Lower lobe of right lung (tissue), 2 donors: ENCODE measurements at regions not wholly inside any gene's neighbourhood (a gene's known extent, or its start where the extent isn't known, plus 50 kb on each side); places are given as distances from the start of the nearest gene placed in this dataset.

ENCODE experiments used
- ATAC-seq, 2 donors: fragments of 200-7000 bp; cut with Tn5 transposase; one replicate each; pipeline ENCODE4 v1.9.1; 2020 to 2022; ENCODE audit warnings: mild to moderate bottlenecking in 2 of 2, moderate library complexity in 2 of 2
- DNase-seq: peaks from one replicate; pipeline ENCODE4 v3.0.0-alpha.2; 2020
- H3K27ac ChIP-seq: fragments of 200-600 bp; one replicate; pipeline ENCODE4 v1.8.0; 2022
- H3K27me3 ChIP-seq: fragments of 200-600 bp; one replicate; pipeline ENCODE4 v1.8.0; 2022; ENCODE audit warnings: low read depth
- H3K36me3 ChIP-seq: fragments of 200-600 bp; one replicate; pipeline ENCODE4 v1.8.0; 2022; ENCODE audit warnings: mild to moderate bottlenecking
- H3K4me1 ChIP-seq: fragments of 200-600 bp; one replicate; pipeline ENCODE4 v1.8.0; 2022
- H3K4me3 ChIP-seq: fragments of 200-600 bp; one replicate; pipeline ENCODE4 v1.8.0; 2022; ENCODE audit warnings: mild to moderate bottlenecking
- H3K9me3 ChIP-seq: fragments of 200-600 bp; one replicate; pipeline ENCODE4 v1.8.0; 2022
- CTCF ChIP-seq: fragments of 200-600 bp; IDR thresholded peaks from one replicate; pipeline ENCODE4 v1.8.0; 2022; ENCODE audit warnings: antibody characterized with exemption, mild to moderate bottlenecking
- intact Hi-C: fragments of 100-400 bp; cut with DNase I; formaldehyde crosslinking; loops from one replicate; pipeline ENCODE4 v1.11.0; 2022
- donor health status: DM: no; HTN: yes; CAD: no; lungs with severe emphysema.

GRCh38 chr10:1872151-1872726 lies 134.9 kb upstream of the ADARB2 start:
- H3K9me3 ChIP-seq, result no peaks in the 10 kb centered on the region
- TF ChIP-seq CTCF, result no peak
- intact Hi-C loops, result no loop called here
- H3K27me3 ChIP-seq, result no peaks in the 10 kb centered on the region
- H3K4me1 ChIP-seq, result no peaks in the 10 kb centered on the region
- no peak for DNase-seq
- H3K4me3 ChIP-seq, result no peak overlapping the region
- ATAC-seq, result no peak
- H3K27ac ChIP-seq, result no peak overlapping the region
- no peaks in the 10 kb centered on the region for H3K36me3 ChIP-seq

GRCh38 chr10:1870491-1870890 lies 133.2 kb upstream of the ADARB2 start:
- no peak overlapping the region for H3K27ac ChIP-seq
- no peaks in the 10 kb centered on the region for H3K4me1 ChIP-seq
- no peaks in the 10 kb centered on the region for H3K36me3 ChIP-seq
- no peaks in the 10 kb centered on the region for H3K27me3 ChIP-seq
- intact Hi-C loops, result no loop called here
- no peaks in the 10 kb centered on the region for H3K9me3 ChIP-seq
- no peak for TF ChIP-seq CTCF
- ATAC-seq, result peak in 1 of 2 donors; percentile 41
- H3K4me3 ChIP-seq, result no peak overlapping the region
- DNase-seq, result no peak

- no peak for ATAC-seq
Measured at GRCh38 chr10:1869861-1870260, 132.5 kb upstream of the ADARB2 start.

GRCh38 chr10:1860351-1860750 lies 123.0 kb upstream of the ADARB2 start:
- ATAC-seq, result no peak
- Histone ChIP-seq H3K9me3 (no peaks in the 10 kb centered on the region), H3K36me3 (no peaks in the 10 kb centered on the region), H3K27ac (no peak overlapping the region), H3K4me3 (no peak overlapping the region), H3K4me1 (no peaks in the 10 kb centered on the region), H3K27me3 (peaks cover 2% of the 10 kb centered on the region)
- DNase-seq, result no peak
- TF ChIP-seq CTCF, result no peak
- intact Hi-C loops, result no loop called here

More at GRCh38 chr10:1869861-1870260, 132.5 kb upstream of the ADARB2 start:
- no peaks in the 10 kb centered on the region for H3K27me3 ChIP-seq
- H3K4me3 ChIP-seq, result no peak overlapping the region
- no peaks in the 10 kb centered on the region for H3K9me3 ChIP-seq
- no peak for TF ChIP-seq CTCF
- no peaks in the 10 kb centered on the region for H3K4me1 ChIP-seq
- no peak for DNase-seq
- intact Hi-C loops, result no loop called here
- no peaks in the 10 kb centered on the region for H3K36me3 ChIP-seq
- no peak overlapping the region for H3K27ac ChIP-seq

- Histone ChIP-seq H3K27ac (no peak overlapping the region), H3K27me3 (peaks cover 2% of the 10 kb centered on the region), H3K36me3 (no peaks in the 10 kb centered on the region), H3K4me3 (no peak overlapping the region), H3K9me3 (no peaks in the 10 kb centered on the region), H3K4me1 (no peaks in the 10 kb centered on the region)
- DNase-seq (no peak), ATAC-seq (no peak)
- intact Hi-C loops, result no loop called here
- TF ChIP-seq CTCF, result no peak
Measured at GRCh38 chr10:1858547-1858946, 121.2 kb upstream of the ADARB2 start.
